ENCODE measurements at regions not wholly inside any gene's neighbourhood (a gene's known extent, or its start where the extent isn't known, plus 50 kb on each side); places are given as distances from the start of the nearest gene placed in this dataset.

DNA sequence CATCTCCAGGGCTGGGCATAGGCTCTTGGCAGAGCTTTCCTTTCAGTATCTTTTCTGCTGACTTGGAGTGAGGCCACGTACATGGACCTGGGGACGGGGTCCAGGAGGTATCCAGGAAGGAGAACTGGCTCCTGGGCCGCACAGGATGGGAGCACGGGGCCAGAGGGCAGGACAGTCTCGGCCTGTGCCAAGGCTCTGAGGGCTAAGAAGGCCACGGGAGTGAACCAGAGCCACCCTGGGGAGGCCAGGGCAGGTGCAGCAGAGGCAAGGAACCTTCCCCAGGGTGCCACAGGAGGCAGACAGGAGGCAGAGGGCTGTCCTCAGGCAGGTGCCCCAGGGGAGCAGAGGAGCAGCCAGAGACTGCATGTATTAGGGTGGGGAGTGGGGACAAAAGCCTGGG, 50.3 kb downstream of the PLXNA1 start:
- Mint-ChIP-seq H3K4me1 (ENCODE audit: low read depth) (peaks cover 14% of the 10 kb centered on the region), H3K36me3 (ENCODE audit: low read depth) (peaks cover 23% of the 10 kb centered on the region), H3K9me3 (ENCODE audit: low read depth) (no peaks in the 10 kb centered on the region), H3K27me3 (ENCODE audit: low read depth) (no peaks in the 10 kb centered on the region), H3K4me3 (ENCODE audit: unreplicated experiment) (no peak overlapping the region), H3K27ac (ENCODE audit: unreplicated experiment) (no peak overlapping the region)
- TF ChIP-seq, protein P1, sequence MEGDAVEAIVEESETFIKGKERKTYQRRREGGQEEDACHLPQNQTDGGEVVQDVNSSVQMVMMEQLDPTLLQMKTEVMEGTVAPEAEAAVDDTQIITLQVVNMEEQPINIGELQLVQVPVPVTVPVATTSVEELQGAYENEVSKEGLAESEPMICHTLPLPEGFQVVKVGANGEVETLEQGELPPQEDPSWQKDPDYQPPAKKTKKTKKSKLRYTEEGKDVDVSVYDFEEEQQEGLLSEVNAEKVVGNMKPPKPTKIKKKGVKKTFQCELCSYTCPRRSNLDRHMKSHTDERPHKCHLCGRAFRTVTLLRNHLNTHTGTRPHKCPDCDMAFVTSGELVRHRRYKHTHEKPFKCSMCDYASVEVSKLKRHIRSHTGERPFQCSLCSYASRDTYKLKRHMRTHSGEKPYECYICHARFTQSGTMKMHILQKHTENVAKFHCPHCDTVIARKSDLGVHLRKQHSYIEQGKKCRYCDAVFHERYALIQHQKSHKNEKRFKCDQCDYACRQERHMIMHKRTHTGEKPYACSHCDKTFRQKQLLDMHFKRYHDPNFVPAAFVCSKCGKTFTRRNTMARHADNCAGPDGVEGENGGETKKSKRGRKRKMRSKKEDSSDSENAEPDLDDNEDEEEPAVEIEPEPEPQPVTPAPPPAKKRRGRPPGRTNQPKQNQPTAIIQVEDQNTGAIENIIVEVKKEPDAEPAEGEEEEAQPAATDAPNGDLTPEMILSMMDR (IDR thresholded peaks at IDR 0.05) = no peak
- DNase-seq (ENCODE audit: low spot score) = peak; percentile 82

DNA sequence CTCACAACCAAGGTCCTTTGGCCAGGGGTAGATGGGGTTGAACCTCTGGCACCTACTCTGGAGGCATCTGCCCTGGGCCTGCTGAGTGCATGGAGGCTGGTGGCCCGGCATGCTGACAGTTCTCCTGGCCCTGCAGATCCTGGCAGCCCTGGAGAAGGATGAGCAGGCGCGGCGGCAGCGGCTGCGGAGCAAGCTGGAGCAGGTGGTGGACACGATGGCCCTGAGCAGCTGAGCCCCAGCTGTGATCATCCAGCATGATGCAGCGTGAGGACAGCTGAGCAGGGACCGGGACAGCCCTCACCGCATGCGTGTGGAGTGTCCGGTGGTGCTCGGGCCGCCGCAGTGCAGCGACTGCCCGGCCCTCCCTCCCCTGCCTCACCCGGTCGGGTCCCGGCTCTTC, 50.9 kb downstream of the PLXNA1 start:
- Mint-ChIP-seq H3K27me3 (ENCODE audit: low read depth) (no peaks in the 10 kb centered on the region), H3K9me3 (ENCODE audit: low read depth) (no peaks in the 10 kb centered on the region), H3K4me3 (ENCODE audit: unreplicated experiment) (no peak overlapping the region), H3K4me1 (ENCODE audit: low read depth) (peaks cover 14% of the 10 kb centered on the region), H3K27ac (ENCODE audit: unreplicated experiment) (no peak overlapping the region), H3K36me3 (ENCODE audit: low read depth) (peaks cover 21% of the 10 kb centered on the region)
- TF ChIP-seq, protein P1 (IDR thresholded peaks at IDR 0.05) = no peak
- DNase-seq (ENCODE audit: low spot score) = peak; percentile 89

DNA sequence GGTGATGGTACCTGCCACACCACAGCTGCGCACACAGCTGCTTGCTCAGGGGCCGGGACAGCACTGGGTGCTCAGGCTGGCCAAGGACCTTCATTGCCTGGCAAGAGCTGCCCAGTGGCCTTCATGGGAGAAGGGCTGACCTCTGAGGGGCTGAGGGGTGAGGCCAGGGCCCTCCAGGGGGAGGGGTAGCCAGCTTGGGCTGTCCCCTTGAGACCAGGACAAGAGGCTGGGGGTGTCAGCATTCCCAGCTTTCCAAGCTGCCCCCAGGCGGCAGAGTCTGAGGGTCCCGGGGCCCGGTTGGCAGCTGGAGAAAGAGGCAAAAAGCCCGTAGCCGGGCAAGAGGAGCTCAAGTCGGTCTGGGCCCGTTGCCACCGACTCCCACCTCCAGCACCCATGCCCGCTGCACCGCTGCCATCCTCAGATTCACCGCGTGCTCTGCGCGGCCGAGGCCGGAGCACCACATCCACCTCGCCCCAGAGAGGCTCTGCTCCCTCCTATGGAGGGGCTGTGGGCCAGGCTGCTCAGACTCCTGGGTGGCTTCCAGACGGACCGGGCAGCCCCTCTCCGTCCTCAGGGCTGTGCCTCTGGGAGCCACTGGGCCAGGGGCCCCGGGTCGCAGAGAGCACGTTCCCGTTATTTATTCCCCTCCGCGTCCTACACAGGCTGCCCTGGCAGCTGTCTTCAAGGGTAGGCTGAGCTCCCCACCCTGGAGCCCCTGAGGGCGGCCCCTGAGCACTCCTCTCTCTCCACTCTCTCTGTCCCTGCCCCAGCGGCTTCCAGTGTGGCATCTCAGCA, 51.5 kb downstream of the PLXNA1 start:
- Mint-ChIP-seq H3K4me1 (ENCODE audit: low read depth) (peaks cover 14% of the 10 kb centered on the region), H3K36me3 (ENCODE audit: low read depth) (peaks cover 19% of the 10 kb centered on the region), H3K4me3 (ENCODE audit: unreplicated experiment) (no peak overlapping the region), H3K27ac (ENCODE audit: unreplicated experiment) (peak overlapping the region; percentile 51), H3K9me3 (ENCODE audit: low read depth) (no peaks in the 10 kb centered on the region), H3K27me3 (ENCODE audit: low read depth) (no peaks in the 10 kb centered on the region)
- DNase-seq (ENCODE audit: low spot score) = peak; percentile 93
- TF ChIP-seq, protein P1 (IDR thresholded peaks at IDR 0.05) = no peak

DNA sequence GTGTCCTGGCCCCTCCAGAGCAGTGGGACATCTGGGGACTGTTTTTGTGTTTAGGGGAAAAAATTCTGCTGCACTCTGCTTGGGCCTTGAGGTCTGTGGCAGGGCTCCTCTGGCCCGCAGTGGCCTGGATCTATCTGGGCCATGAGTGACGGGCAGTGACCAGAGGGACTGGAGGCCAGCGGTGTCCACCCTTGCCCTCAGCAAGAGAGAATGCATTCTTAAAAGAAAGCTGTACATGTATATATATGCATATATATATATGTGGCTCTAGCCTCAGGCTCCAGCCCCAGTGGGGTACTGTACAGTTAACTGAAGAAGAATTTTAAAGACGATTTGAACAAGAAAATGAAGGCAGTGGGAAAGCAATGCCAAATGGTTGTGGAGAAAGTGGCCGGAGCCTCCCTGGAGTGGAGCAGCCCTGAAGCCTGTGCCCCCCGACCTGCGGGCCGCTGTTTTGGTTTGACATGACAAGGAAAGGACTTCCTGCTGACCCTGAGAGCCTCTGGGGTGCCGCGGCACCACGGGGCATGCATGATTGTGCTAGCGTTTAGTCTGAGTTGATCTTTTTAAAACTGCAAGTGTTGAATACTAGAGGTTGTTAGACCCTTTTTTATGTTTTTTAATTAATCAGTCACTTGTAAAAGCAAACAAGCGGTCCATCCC, 52.2 kb downstream of the PLXNA1 start:
- Mint-ChIP-seq H3K27ac (ENCODE audit: unreplicated experiment) (peak overlapping the region; percentile 51), H3K4me1 (ENCODE audit: low read depth) (peaks cover 14% of the 10 kb centered on the region), H3K4me3 (ENCODE audit: unreplicated experiment) (no peak overlapping the region), H3K36me3 (ENCODE audit: low read depth) (peaks cover 18% of the 10 kb centered on the region), H3K27me3 (ENCODE audit: low read depth) (no peaks in the 10 kb centered on the region), H3K9me3 (ENCODE audit: low read depth) (no peaks in the 10 kb centered on the region)
- no peak for DNase-seq (ENCODE audit: low spot score)
- TF ChIP-seq, protein P1 (IDR thresholded peaks at IDR 0.05) = no peak

DNA sequence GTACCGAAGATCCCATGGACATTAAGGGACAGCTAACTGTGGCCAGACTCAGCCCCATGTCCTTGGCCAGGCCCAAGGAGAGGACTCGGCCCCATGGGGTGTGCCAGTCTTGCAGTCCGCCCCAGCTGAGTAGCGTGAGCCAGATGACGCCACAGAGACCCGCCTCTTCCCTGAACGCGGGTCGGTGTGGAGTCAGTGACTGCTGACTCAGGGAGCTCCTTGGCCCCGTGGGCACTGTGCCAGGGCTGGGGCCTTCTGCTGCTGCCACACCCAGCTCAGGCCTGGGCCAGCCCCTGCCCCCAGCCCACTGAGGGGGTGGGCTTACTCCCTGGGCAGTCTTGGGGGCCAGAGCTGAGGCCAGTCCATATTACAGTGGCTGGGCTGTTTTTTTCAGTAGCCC, 52.8 kb downstream of the PLXNA1 start:
- Mint-ChIP-seq H3K36me3 (ENCODE audit: low read depth) (peaks cover 18% of the 10 kb centered on the region), H3K27ac (ENCODE audit: unreplicated experiment) (peak overlapping the region; percentile 47), H3K4me3 (ENCODE audit: unreplicated experiment) (no peak overlapping the region), H3K9me3 (ENCODE audit: low read depth) (no peaks in the 10 kb centered on the region), H3K27me3 (ENCODE audit: low read depth) (no peaks in the 10 kb centered on the region), H3K4me1 (ENCODE audit: low read depth) (peaks cover 14% of the 10 kb centered on the region)
- TF ChIP-seq, protein P1 (IDR thresholded peaks at IDR 0.05) = no peak
- peak; percentile 94 for DNase-seq (ENCODE audit: low spot score)

Measured in chondrocyte (in vitro differentiated cells).